Thyroid gland (tissue), 4 donors: ENCODE measurements at regions not wholly inside any gene's neighbourhood (a gene's known extent, or its start where the extent isn't known, plus 50 kb on each side); places are given as distances from the start of the nearest gene placed in this dataset.
"Not testable (repeated sequence)": the region's sequence is repeated elsewhere in the genome, so short reads cannot be mapped to it uniquely, and the experiment has no call there.

Experiments used
- DNase-seq, 2 donors: peaks; one replicate each; pipeline ENCODE4 v3.0.0-alpha.2; 2019
- H3K27ac ChIP-seq, 3 donors: fragments of 200-600 bp; sonication (generic); 1 replicate in 2 of 3; 2 replicates in 1 of 3; pipeline ENCODE4 v1.5.1; 2016 to 2019; ENCODE audit warnings: mild to moderate bottlenecking in 1 of 3, moderate library complexity in 1 of 3
- H3K27me3 ChIP-seq: fragments of 200-600 bp; sonication (generic); one replicate; pipeline ENCODE4 v1.5.1; 2019
- H3K36me3 ChIP-seq, 2 donors: fragments of 200-600 bp; sonication (generic); one replicate each; pipeline ENCODE4 v1.5.1; 2016 to 2019
- H3K4me1 ChIP-seq, 2 donors: fragments of 200-600 bp; sonication (generic); one replicate each; pipeline ENCODE4 v1.5.1; 2017 to 2019
- H3K4me3 ChIP-seq, 3 donors: fragments of 200-600 bp; sonication (generic); replicated peaks in 1 of 3; 1 replicate in 2 of 3; 2 replicates in 1 of 3; pipeline ENCODE4 v1.5.1; 2016; ENCODE audit warnings: mild to moderate bottlenecking in 1 of 3
- H3K9me3 ChIP-seq: fragments of 200-600 bp; sonication (generic); one replicate; pipeline ENCODE4 v1.5.1; 2017
- POLR2A ChIP-seq, 2 donors: fragments of 450-650 bp; IDR thresholded peaks; one replicate each; pipeline ENCODE4 v1.6.1; 2017; ENCODE audit warnings: antibody characterized with exemption in 2 of 2, mild to moderate bottlenecking in 2 of 2, moderate library complexity in 1 of 2
- WGBS, 2 donors: methylation state at CpG; one replicate each; pipeline ENCODE4 v1.1.5; 2017; 5-methylcytosine and 5-hydroxymethylcytosine counted together
- intact Hi-C: fragments of 100-400 bp; cut with DNase I; formaldehyde crosslinking; loops from one replicate; pipeline ENCODE4 v1.15.1; 2023
- TF ChIP-seq, protein P1 (sequence below), 6 experiments: fragments of 200-600 bp in 3 of 6; fragments of 450-650 bp in 3 of 6; sonication (generic) in 3 of 6; IDR thresholded peaks; one replicate each; pipeline ENCODE4 v1.5.1; 2016 to 2019; ENCODE audit warnings: antibody characterized with exemption in 6 of 6, mild to moderate bottlenecking in 2 of 6, inconsistent platforms in 1 of 6, moderate library complexity in 1 of 6

DNA sequence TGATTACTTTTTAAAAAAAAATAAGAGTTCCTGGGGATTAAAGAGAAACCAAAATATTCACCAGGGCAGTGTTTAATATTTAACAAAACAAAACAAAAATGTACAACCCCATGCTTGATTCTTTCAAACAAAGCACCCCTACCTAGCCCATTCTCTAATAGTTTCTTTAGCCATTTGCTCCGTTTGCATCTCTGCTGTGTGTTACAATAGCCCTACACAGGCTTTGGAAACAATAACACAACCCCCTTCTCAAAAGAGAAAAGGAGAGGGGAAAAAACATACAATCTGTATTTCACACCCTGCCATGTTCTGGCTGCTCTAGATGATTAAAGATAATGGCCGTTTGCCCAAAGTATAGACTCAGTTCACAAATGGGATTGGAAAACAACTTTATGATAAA lies 302.9 kb downstream of the CPS1 start:
- Histone ChIP-seq H3K4me3 (no peak overlapping the region), H3K4me1 (no peaks in the 10 kb centered on the region), H3K27me3 (no peaks in the 10 kb centered on the region), H3K27ac (no peak overlapping the region), H3K36me3 (no peaks in the 10 kb centered on the region), H3K9me3 (no peaks in the 10 kb centered on the region)
- WGBS, 2 donors, result 37 to 39% methylated on average over 2 of the region's 2 CpGs
- intact Hi-C loops, result no loop called here
- DNase-seq, result no peak
- TF ChIP-seq POLR2A (IDR thresholded peaks at IDR 0.05), result no peak
- TF ChIP-seq, protein P1, sequence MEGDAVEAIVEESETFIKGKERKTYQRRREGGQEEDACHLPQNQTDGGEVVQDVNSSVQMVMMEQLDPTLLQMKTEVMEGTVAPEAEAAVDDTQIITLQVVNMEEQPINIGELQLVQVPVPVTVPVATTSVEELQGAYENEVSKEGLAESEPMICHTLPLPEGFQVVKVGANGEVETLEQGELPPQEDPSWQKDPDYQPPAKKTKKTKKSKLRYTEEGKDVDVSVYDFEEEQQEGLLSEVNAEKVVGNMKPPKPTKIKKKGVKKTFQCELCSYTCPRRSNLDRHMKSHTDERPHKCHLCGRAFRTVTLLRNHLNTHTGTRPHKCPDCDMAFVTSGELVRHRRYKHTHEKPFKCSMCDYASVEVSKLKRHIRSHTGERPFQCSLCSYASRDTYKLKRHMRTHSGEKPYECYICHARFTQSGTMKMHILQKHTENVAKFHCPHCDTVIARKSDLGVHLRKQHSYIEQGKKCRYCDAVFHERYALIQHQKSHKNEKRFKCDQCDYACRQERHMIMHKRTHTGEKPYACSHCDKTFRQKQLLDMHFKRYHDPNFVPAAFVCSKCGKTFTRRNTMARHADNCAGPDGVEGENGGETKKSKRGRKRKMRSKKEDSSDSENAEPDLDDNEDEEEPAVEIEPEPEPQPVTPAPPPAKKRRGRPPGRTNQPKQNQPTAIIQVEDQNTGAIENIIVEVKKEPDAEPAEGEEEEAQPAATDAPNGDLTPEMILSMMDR (IDR thresholded peaks at IDR 0.05), result no peak

DNA sequence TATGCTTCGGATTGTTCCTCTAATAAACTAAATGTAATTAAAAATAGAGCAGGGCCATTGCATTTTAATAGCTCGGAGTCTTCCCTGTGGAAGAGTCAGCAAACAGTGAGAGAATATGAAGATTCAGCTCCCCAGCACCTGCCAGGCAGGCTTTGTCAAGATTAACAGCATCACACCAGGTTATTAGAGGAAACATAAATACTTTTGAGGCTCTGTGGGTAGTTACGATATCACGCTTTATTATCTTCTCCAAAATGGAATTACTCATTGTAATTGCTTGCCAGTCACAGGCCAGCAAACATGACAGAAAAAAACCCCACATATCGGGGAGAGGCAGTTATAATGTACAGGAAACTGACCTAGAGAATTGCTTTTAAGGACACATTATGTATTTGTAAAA lies 303.9 kb downstream of the CPS1 start:
- WGBS, 2 donors, result 76 to 82% methylated on average over 5 of the region's 5 CpGs

DNA sequence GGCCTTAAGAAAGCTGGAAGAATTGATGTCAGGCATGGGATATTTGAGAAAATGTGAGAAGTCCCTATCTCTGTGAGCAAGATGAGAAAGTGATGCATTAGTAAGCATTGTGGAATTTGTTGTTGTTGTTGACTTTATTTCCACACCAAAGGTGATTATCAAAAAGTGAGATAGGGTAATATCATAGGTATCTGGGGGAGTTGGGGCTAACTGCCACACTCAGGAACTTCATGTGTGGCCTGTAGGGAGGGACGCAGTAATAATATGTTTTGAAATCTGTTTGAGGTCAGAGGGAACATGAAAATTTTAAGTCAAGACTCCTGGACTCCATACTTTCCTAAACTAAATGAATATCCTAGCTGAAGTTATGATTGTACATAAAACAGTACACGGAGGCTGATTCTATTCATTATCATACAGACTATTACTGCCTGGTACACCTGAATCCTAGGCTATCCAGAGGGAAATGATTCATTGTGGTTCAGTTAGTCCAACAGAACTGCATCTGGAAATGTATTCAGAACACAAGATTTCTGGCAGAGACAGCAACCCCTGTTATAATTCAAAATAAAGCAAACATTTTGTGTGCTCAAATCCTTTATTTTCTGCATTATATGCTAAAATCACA lies 304.8 kb downstream of the CPS1 start:
- Histone ChIP-seq H3K4me3 (no peak overlapping the region), H3K9me3 (no peaks in the 10 kb centered on the region), H3K27me3 (no peaks in the 10 kb centered on the region), H3K27ac (no peak overlapping the region), H3K4me1 (no peaks in the 10 kb centered on the region), H3K36me3 (no peaks in the 10 kb centered on the region)
- DNase-seq, result no peak
- intact Hi-C loops, result no loop called here
- no peak for TF ChIP-seq POLR2A (IDR thresholded peaks at IDR 0.05)
- TF ChIP-seq, protein P1 (IDR thresholded peaks at IDR 0.05), result no peak
- WGBS, 2 donors, result 85 to 87% methylated on average over 2 of the region's 2 CpGs

More for the DNA sequence above, 303.9 kb downstream of the CPS1 start:
- no peaks in the 10 kb centered on the region for H3K27me3 ChIP-seq
- H3K27ac ChIP-seq, result no peak overlapping the region
- no peaks in the 10 kb centered on the region for H3K9me3 ChIP-seq
- TF ChIP-seq, protein P1 (IDR thresholded peaks at IDR 0.05), result no peak
- no peak for TF ChIP-seq POLR2A (IDR thresholded peaks at IDR 0.05)
- H3K4me1 ChIP-seq, result no peaks in the 10 kb centered on the region
- H3K36me3 ChIP-seq, result no peaks in the 10 kb centered on the region
- intact Hi-C loops, result no loop called here
- H3K4me3 ChIP-seq, result no peak overlapping the region
- no peak for DNase-seq

DNA sequence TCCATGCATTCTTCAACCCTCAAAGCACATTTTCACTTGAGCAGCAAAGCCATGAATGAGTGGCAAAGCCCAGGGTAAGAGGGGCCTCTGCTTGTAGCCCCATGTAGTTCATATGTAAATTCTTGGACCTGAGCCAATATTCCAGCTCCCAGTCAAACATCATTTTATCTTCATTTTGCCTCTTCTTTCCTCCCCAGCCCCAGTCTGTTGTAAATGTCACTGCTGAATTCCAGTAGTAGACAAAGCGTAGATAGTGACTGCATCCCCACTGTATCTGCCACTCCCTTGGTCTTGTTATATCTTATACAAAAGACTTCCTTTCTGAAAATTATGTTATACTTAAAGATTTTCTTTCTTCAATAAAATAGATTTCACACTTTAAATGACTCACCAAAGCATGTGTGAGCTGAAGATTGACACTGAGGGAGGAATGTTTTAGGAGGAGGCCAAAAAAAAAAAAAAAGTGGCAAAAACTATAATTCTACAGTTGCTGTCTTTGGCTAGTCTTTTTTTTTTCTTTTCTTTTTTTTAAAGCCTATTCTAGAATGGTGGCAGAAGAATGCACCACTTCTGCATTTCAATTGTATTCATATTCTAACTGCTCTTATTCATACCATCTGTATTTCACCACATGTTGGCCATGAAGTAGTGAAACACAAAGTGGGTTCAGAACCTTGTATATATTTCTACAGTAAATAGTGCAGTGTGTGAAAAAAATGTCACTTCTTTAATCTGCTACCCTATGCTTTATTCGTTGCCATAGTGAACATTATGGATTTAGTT lies 306.1 kb downstream of the CPS1 start:
- Histone ChIP-seq H3K9me3 (no peaks in the 10 kb centered on the region), H3K4me3 (no peak overlapping the region), H3K27me3 (no peaks in the 10 kb centered on the region), H3K4me1 (no peaks in the 10 kb centered on the region), H3K36me3 (no peaks in the 10 kb centered on the region), H3K27ac (no peak overlapping the region)
- TF ChIP-seq, protein P1 (IDR thresholded peaks at IDR 0.05), result no peak
- TF ChIP-seq POLR2A (IDR thresholded peaks at IDR 0.05), result no peak
- WGBS, 2 donors, result 67 to 79% methylated on average over 2 of the region's 2 CpGs
- DNase-seq, result no peak
- intact Hi-C loops, result no loop called here

DNA sequence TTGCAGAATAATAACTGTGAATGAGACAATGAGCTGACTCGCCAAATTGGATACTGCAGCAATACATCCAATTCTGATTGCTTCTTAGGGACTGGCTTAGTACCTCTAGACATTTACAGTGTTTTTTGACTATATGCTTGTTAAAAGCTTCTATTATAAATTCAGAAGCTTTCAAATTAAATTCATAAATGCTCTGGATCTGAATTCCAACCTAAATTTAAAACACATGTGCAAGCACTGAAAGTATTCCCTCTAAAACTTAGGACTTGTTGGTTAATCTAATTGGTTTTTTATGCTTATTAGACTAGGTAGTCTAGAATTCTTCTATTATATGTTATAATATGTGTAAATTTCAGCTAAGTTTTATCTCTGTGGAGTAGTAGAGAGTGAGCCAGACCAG lies 306.9 kb downstream of the CPS1 start:
- H3K27me3 ChIP-seq, result no peaks in the 10 kb centered on the region
- H3K36me3 ChIP-seq, result no peaks in the 10 kb centered on the region
- no peaks in the 10 kb centered on the region for H3K4me1 ChIP-seq
- DNase-seq, result no peak
- intact Hi-C loops, result no loop called here
- TF ChIP-seq POLR2A (IDR thresholded peaks at IDR 0.05), result no peak
- TF ChIP-seq, protein P1 (IDR thresholded peaks at IDR 0.05), result no peak
- WGBS, 2 donors, result 70 to 72% methylated on average over 1 of the region's 1 CpG
- H3K4me3 ChIP-seq, result no peak overlapping the region
- no peak overlapping the region for H3K27ac ChIP-seq
- H3K9me3 ChIP-seq, result no peaks in the 10 kb centered on the region

DNA sequence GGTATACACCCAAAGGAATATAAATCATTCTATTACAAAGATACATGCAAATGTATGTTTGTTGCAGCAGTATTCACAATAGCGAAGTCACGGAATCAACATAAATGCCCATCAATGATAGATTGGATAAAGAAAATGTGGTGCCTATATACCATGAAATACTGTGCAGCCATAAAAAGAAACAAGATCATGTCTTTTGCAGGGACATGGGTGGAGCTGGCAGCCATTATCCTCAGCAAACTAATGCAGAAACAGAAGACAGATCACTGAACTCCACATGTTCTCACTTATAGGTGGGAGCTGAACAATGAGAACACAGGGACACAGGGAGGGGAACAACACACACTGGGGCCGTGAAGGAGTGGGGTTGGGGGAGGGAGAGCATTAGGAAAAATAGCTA lies 315.2 kb downstream of the CPS1 start:
- H3K9me3 ChIP-seq, H3K27me3 ChIP-seq, intact Hi-C loops, H3K27ac ChIP-seq, DNase-seq, H3K4me3 ChIP-seq, H3K4me1 ChIP-seq, H3K36me3 ChIP-seq: not testable (repeated sequence)
- WGBS, 2 donors, result 87 to 90% methylated on average over 3 of the region's 3 CpGs
